HL-60 (cell line): ENCODE measurements at regions not wholly inside any gene's neighbourhood (a gene's known extent, or its start where the extent isn't known, plus 50 kb on each side); places are given as distances from the start of the nearest gene placed in this dataset.

Source experiments
- REST ChIP-seq: IDR thresholded peaks from 2 replicates; pipeline ENCODE4 v1.6.1; 2012; ENCODE audit warnings: low read depth; ENCODE audit not compliant: insufficient replicate concordance
- SPI1 ChIP-seq: IDR thresholded peaks from 2 replicates; pipeline ENCODE4 v1.6.1; 2012; ENCODE audit warnings: low read depth, mild to moderate bottlenecking, borderline replicate concordance

DNA sequence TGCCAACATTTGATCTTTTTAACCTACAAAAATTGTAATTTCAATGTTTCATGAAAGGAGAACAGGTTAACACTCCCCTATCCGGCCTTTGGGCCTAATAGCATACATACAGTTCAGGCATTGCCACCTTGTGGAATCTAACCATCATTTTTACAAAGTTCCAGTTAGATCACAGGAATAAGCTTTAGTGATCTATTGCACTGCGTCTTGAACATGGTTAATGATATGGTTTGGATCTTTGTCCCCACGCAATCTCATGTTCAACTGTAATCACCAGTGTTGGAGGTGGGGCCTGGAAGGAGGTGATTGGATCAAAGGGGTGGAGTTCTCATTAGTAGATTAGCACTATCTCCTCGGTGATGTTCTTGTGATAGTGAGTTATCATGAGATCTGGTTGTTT is 58.2 kb upstream of the NEUROD1 start:
- TF ChIP-seq SPI1 (no peak), REST (no peak)
